Stomach (tissue), 4 donors: ENCODE measurements at regions not wholly inside any gene's neighbourhood (a gene's known extent, or its start where the extent isn't known, plus 50 kb on each side); places are given as distances from the start of the nearest gene placed in this dataset.

Experiments
- CTCF ChIP-seq, 7 experiments: fragments of 450-650 bp in 4 of 7; fragments of 200-600 bp in 3 of 7; sonication (generic) in 3 of 7; IDR thresholded peaks; one replicate each; pipeline ENCODE4 v1.5.1; 2016 to 2019; ENCODE audit warnings: antibody characterized with exemption in 7 of 7, control low read depth in 2 of 7, mild to moderate bottlenecking in 1 of 7
- POLR2AphosphoS5 ChIP-seq, 3 donors: sonication (generic); formaldehyde crosslinking; IDR thresholded peaks; one replicate each; pipeline ENCODE4 v1.6.1; 2016; ENCODE audit warnings: antibody characterized with exemption in 3 of 3

DNA sequence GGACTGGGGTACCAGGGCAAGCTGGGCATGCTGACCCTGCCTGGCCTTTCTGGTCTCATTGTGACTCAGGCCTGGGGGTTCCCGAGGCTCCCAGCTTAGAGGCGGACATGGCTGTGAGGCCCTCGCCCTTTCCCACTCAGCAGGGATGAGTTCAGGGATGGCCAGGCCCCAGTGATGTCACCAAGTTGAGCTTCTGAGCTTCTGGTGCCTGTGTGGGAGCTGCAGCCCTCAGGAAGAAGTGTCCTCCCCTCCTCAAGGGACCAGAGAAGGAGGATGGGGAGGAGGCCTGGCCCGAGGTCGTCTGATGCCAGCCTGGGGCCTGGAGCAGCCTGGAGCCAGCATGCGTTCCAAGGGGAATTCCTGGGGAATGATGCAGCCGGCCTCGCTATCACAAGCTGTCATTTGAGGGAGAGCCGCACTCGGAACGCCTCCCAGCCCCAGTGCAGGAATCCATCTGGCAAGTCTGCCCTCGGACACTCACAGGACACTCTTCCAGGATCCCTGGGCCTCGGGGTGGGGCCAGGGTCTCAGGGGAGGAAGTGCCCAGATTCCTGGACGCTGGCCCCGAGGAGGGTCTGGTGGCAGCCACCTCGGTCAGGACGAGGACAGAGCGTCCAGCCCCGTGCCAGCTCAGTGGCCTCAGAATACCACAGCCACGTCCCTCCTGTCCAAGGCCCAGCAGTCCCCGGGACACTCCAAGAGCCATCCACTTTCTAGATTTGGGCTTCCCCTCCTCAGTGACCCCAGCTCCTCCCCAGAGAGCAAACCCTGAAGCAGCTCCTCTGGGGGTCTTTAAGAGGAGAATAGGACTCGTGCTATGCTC is 61.2 kb upstream of the GPC1 start:
- TF ChIP-seq CTCF (IDR thresholded peaks at IDR 0.05) (no peak), POLR2AphosphoS5 (IDR thresholded peaks at IDR 0.05) (peak in 2 of 3 donors; percentile 18 to 58)
